ENCODE measurements at regions not wholly inside any gene's neighbourhood (a gene's known extent, or its start where the extent isn't known, plus 50 kb on each side); places are given as distances from the start of the nearest gene placed in this dataset.

DNA sequence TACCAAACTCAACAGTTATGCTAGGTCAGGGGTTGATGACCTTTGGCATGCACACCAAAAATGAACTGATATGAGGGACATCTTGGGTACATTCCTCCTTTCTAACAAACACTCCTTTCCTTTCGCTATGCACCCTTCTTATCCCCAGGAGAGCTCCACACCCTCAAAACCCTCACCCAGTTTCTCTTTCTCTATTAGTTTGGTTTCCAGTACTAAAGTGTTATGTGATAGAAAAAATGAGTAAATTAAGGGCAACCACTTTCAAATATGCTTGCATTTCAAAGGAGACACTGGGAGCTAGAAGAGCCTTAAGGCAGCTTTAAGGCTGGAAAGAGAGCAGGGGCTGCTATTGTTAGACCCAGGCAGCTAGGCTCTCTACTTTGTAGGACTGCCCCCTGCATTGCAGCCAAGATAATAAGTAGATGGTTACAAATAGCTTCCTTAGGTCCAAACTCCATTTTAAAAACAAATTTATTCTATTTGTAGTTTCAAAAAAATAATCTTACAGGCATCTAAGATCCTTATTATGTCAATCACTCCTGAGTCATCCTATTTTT lies 244.3 kb downstream of the ZIC1 start:
- Histone ChIP-seq H3K27ac (ENCODE audit: low read length) (no peak overlapping the region), H3K36me3 (ENCODE audit: control insufficient read depth, insufficient read depth, low read length) (no peaks in the 10 kb centered on the region), H3K9me3 (ENCODE audit: control insufficient read depth, insufficient read depth, low read depth, low read length) (no peaks in the 10 kb centered on the region), H3K27me3 (ENCODE audit: control insufficient read depth, insufficient read depth, low read length) (no peaks in the 10 kb centered on the region), H3K4me1 (ENCODE audit: control insufficient read depth, insufficient read depth, low read length) (no peaks in the 10 kb centered on the region), H3K4me3 (ENCODE audit: low read depth in 2 of 2, low read length in 2 of 2) (no peak overlapping the region)
- CTCF ChIA-PET = no interaction called here
- intact Hi-C loops (cut with micrococcal nuclease; ENCODE audit: unreplicated experiment) = no loop called here
- ATAC-seq = no peak
- TF ChIP-seq, protein P1, sequence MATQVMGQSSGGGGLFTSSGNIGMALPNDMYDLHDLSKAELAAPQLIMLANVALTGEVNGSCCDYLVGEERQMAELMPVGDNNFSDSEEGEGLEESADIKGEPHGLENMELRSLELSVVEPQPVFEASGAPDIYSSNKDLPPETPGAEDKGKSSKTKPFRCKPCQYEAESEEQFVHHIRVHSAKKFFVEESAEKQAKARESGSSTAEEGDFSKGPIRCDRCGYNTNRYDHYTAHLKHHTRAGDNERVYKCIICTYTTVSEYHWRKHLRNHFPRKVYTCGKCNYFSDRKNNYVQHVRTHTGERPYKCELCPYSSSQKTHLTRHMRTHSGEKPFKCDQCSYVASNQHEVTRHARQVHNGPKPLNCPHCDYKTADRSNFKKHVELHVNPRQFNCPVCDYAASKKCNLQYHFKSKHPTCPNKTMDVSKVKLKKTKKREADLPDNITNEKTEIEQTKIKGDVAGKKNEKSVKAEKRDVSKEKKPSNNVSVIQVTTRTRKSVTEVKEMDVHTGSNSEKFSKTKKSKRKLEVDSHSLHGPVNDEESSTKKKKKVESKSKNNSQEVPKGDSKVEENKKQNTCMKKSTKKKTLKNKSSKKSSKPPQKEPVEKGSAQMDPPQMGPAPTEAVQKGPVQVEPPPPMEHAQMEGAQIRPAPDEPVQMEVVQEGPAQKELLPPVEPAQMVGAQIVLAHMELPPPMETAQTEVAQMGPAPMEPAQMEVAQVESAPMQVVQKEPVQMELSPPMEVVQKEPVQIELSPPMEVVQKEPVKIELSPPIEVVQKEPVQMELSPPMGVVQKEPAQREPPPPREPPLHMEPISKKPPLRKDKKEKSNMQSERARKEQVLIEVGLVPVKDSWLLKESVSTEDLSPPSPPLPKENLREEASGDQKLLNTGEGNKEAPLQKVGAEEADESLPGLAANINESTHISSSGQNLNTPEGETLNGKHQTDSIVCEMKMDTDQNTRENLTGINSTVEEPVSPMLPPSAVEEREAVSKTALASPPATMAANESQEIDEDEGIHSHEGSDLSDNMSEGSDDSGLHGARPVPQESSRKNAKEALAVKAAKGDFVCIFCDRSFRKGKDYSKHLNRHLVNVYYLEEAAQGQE (IDR thresholded peaks at IDR 0.05; ENCODE audit: insufficient read depth in 1 of 2, low read depth in 2 of 2, low read length in 1 of 2) = no peak
- no peak for TF ChIP-seq SIN3A (IDR thresholded peaks at IDR 0.05; ENCODE audit: borderline replicate concordance, insufficient read depth, low read depth, low read length)
- TF ChIP-seq, protein P2, sequence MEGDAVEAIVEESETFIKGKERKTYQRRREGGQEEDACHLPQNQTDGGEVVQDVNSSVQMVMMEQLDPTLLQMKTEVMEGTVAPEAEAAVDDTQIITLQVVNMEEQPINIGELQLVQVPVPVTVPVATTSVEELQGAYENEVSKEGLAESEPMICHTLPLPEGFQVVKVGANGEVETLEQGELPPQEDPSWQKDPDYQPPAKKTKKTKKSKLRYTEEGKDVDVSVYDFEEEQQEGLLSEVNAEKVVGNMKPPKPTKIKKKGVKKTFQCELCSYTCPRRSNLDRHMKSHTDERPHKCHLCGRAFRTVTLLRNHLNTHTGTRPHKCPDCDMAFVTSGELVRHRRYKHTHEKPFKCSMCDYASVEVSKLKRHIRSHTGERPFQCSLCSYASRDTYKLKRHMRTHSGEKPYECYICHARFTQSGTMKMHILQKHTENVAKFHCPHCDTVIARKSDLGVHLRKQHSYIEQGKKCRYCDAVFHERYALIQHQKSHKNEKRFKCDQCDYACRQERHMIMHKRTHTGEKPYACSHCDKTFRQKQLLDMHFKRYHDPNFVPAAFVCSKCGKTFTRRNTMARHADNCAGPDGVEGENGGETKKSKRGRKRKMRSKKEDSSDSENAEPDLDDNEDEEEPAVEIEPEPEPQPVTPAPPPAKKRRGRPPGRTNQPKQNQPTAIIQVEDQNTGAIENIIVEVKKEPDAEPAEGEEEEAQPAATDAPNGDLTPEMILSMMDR (IDR thresholded peaks at IDR 0.05) = no peak
- no peak for TF ChIP-seq TCF7L2 (IDR thresholded peaks at IDR 0.05; ENCODE audit: low read depth, low read length)
- no peak for TF ChIP-seq POLR2AphosphoS5 (IDR thresholded peaks at IDR 0.05; ENCODE audit: low read depth, low read length)
- DNase-seq (ENCODE audit: low read depth, low spot score) = no peak
- no TSS peak for BruUV-seq (replicated peaks)
- in situ Hi-C loops (cut with HindIII; ENCODE audit: low pct_unique_long_range_greater_than_20kb, low sequenced_read_pairs) = no loop called here
- POLR2A ChIA-PET = no interaction called here

DNA sequence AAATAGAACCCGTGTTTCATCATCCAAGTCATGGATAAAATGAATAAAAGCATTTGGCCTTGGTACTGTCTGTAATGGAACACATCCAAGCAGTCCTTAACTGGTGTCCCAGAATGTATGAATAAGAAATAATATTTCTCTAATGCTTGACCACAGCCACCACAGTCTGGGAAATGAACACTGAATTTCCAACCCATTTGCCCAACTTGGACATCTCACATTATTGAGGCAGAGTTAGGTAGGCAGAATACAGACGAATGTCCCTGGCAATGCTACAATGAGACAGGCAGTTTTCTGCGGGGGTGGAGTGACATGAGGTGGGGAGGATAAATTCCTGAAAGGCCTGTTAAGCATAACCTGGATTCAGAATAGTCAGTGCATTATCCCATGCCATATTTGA lies 245.7 kb downstream of the ZIC1 start:
- ATAC-seq = no peak
- intact Hi-C loops (cut with micrococcal nuclease; ENCODE audit: unreplicated experiment) (no loop called here), in situ Hi-C loops (cut with HindIII; ENCODE audit: low pct_unique_long_range_greater_than_20kb, low sequenced_read_pairs) (no loop called here)
- no peaks in the 10 kb centered on the region for H3K36me3 ChIP-seq (ENCODE audit: control insufficient read depth, insufficient read depth, low read length)
- no peaks in the 10 kb centered on the region for H3K27me3 ChIP-seq (ENCODE audit: control insufficient read depth, insufficient read depth, low read length)
- no peak for DNase-seq (ENCODE audit: low read depth, low spot score)
- BruUV-seq (replicated peaks) = no TSS peak
- TF ChIP-seq SIN3A (IDR thresholded peaks at IDR 0.05; ENCODE audit: borderline replicate concordance, insufficient read depth, low read depth, low read length) (no peak), POLR2AphosphoS5 (IDR thresholded peaks at IDR 0.05; ENCODE audit: low read depth, low read length) (no peak), TCF7L2 (IDR thresholded peaks at IDR 0.05; ENCODE audit: low read depth, low read length) (no peak)
- TF ChIP-seq, protein P2 (IDR thresholded peaks at IDR 0.05) = no peak; the same call in 1 of the 2 replicates
- TF ChIP-seq, protein P1 (IDR thresholded peaks at IDR 0.05; ENCODE audit: insufficient read depth in 1 of 2, low read depth in 2 of 2, low read length in 1 of 2) = no peak
- no peaks in the 10 kb centered on the region for H3K9me3 ChIP-seq (ENCODE audit: control insufficient read depth, insufficient read depth, low read depth, low read length)
- no peaks in the 10 kb centered on the region for H3K4me1 ChIP-seq (ENCODE audit: control insufficient read depth, insufficient read depth, low read length)
- H3K27ac ChIP-seq (ENCODE audit: low read length) = no peak overlapping the region
- ChIA-PET POLR2A (no interaction called here), CTCF (no interaction called here)
- no peak overlapping the region for H3K4me3 ChIP-seq (ENCODE audit: low read depth in 2 of 2, low read length in 2 of 2)

Data from Panc1 (cell line).